NCI-H2196 (cell line): ENCODE measurements at regions not wholly inside any gene's neighbourhood (a gene's known extent, or its start where the extent isn't known, plus 50 kb on each side); places are given as distances from the start of the nearest gene placed in this dataset.

ENCODE experiments used
- DNase-seq: peaks from one replicate; lab custom pipeline; 2025; ENCODE audit not compliant: unreplicated experiment; lab: John Stamatoyannopoulos, UW

GRCh38 chr15:96020133-96020532, 310.4 kb upstream of the NR2F2 start:
- DNase-seq, result no peak

- no peak for DNase-seq
These were observed 309.7 kb upstream of the NR2F2 start for GRCh38 chr15:96020797-96021196.

GRCh38 chr15:96023081-96023480, 307.4 kb upstream of the NR2F2 start:
- no peak for DNase-seq

GRCh38 chr15:96027501-96027900, 303.0 kb upstream of the NR2F2 start:
- DNase-seq, result no peak

GRCh38 chr15:96028620-96029019, 301.9 kb upstream of the NR2F2 start:
- no peak for DNase-seq

- no peak for DNase-seq
These were observed 301.3 kb upstream of the NR2F2 start for GRCh38 chr15:96029172-96029571.

- no peak for DNase-seq
These were observed 298.9 kb upstream of the NR2F2 start for GRCh38 chr15:96031426-96032110.

- no peak for DNase-seq
These were observed 295.4 kb upstream of the NR2F2 start for GRCh38 chr15:96035091-96035490.

- DNase-seq, result no peak
These were observed 294.9 kb upstream of the NR2F2 start for GRCh38 chr15:96035635-96036034.

- DNase-seq, result no peak
These were observed 292.9 kb upstream of the NR2F2 start for GRCh38 chr15:96037584-96037983.

GRCh38 chr15:96038131-96038530, 292.4 kb upstream of the NR2F2 start:
- no peak for DNase-seq

GRCh38 chr15:96038650-96039049, 291.9 kb upstream of the NR2F2 start:
- no peak for DNase-seq

GRCh38 chr15:96041982-96042733, 288.3 kb upstream of the NR2F2 start:
- DNase-seq, result no peak

- DNase-seq, result no peak
These were observed 287.7 kb upstream of the NR2F2 start for GRCh38 chr15:96042734-96043224.

GRCh38 chr15:96043591-96044171, 286.8 kb upstream of the NR2F2 start:
- no peak for DNase-seq

GRCh38 chr15:96046620-96047240, 283.8 kb upstream of the NR2F2 start:
- DNase-seq, result no peak

- no peak for DNase-seq
These were observed 283.1 kb upstream of the NR2F2 start for GRCh38 chr15:96047255-96047931.

- DNase-seq, result no peak
These were observed 281.2 kb upstream of the NR2F2 start for GRCh38 chr15:96049323-96049722.

- DNase-seq, result no peak
These were observed 280.7 kb upstream of the NR2F2 start for GRCh38 chr15:96049766-96050165.

- no peak for DNase-seq
These were observed 278.9 kb upstream of the NR2F2 start for GRCh38 chr15:96051598-96051997.

- DNase-seq, result no peak
These were observed 278.3 kb upstream of the NR2F2 start for GRCh38 chr15:96052154-96052553.
